ENCODE measurements at regions not wholly inside any gene's neighbourhood (a gene's known extent, or its start where the extent isn't known, plus 50 kb on each side); places are given as distances from the start of the nearest gene placed in this dataset.

DNA sequence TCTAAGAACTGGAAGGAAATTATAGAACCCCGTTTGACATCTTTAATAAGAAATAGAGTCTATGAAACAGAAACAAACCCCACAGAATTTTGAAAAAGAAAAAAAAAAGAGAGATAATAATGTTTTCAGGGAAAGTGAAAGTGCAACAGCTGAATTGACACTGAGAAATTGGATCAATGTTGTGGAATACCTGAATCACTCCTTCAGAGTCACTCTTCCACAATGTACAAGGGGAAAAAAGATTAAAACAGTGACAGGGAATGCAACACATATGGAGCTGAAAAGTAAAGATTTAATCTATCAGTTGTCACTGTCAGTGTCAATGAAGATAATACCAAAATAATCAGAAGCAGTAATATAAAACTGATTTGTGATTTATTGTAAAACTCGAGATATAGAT, 520.8 kb upstream of the HS3ST5 start:
- TF ChIP-seq SRF (IDR thresholded peaks at IDR 0.05; ENCODE audit: low read depth) (no peak), EZH2 (IDR thresholded peaks at IDR 0.05) (no peak), SIN3A (IDR thresholded peaks at IDR 0.05; ENCODE audit: low read depth) (no peak), CEBPB (IDR thresholded peaks at IDR 0.05; ENCODE audit: low read depth) (no peak), POLR2AphosphoS5 (IDR thresholded peaks at IDR 0.05; ENCODE audit: low read depth, low read length) (no peak), SP1 (IDR thresholded peaks at IDR 0.05; ENCODE audit: low read depth) (no peak)
- TF ChIP-seq, protein P1, sequence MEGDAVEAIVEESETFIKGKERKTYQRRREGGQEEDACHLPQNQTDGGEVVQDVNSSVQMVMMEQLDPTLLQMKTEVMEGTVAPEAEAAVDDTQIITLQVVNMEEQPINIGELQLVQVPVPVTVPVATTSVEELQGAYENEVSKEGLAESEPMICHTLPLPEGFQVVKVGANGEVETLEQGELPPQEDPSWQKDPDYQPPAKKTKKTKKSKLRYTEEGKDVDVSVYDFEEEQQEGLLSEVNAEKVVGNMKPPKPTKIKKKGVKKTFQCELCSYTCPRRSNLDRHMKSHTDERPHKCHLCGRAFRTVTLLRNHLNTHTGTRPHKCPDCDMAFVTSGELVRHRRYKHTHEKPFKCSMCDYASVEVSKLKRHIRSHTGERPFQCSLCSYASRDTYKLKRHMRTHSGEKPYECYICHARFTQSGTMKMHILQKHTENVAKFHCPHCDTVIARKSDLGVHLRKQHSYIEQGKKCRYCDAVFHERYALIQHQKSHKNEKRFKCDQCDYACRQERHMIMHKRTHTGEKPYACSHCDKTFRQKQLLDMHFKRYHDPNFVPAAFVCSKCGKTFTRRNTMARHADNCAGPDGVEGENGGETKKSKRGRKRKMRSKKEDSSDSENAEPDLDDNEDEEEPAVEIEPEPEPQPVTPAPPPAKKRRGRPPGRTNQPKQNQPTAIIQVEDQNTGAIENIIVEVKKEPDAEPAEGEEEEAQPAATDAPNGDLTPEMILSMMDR (IDR thresholded peaks at IDR 0.05 in 2 of 3, conservative IDR thresholded peaks at IDR 0.05 in 1 of 3; ENCODE audit: borderline replicate concordance in 1 of 3, insufficient read depth in 1 of 3, low read depth in 2 of 3, low read length in 2 of 3): no peak
- TF ChIP-seq, protein P2, sequence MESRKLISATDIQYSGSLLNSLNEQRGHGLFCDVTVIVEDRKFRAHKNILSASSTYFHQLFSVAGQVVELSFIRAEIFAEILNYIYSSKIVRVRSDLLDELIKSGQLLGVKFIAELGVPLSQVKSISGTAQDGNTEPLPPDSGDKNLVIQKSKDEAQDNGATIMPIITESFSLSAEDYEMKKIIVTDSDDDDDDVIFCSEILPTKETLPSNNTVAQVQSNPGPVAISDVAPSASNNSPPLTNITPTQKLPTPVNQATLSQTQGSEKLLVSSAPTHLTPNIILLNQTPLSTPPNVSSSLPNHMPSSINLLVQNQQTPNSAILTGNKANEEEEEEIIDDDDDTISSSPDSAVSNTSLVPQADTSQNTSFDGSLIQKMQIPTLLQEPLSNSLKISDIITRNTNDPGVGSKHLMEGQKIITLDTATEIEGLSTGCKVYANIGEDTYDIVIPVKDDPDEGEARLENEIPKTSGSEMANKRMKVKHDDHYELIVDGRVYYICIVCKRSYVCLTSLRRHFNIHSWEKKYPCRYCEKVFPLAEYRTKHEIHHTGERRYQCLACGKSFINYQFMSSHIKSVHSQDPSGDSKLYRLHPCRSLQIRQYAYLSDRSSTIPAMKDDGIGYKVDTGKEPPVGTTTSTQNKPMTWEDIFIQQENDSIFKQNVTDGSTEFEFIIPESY (IDR thresholded peaks at IDR 0.05; ENCODE audit: extremely low read depth, insufficient replicate concordance, low read length): no peak
- ChIA-PET POLR2A (no interaction called here), CTCF (no interaction called here), RAD21 (ENCODE audit: low non-redundant PET in 1 of 2, low total read pairs in 2 of 2, uncharacterized antibody in 2 of 2, unreplicated experiment in 2 of 2) (no interaction called here)
- Histone ChIP-seq H3K36me3 (ENCODE audit: control insufficient read depth in 1 of 2, insufficient read depth in 2 of 2, low read length in 2 of 2) (no peaks in the 10 kb centered on the region), H4K20me1 (ENCODE audit: insufficient read depth) (no peaks in the 10 kb centered on the region; the same call in 1 of the 2 replicates), H2AFZ (ENCODE audit: low read depth, low read length, poor library complexity, severe bottlenecking) (no peak overlapping the region), H3K27ac (ENCODE audit: low read depth, low read length) (no peak overlapping the region), H3K4me3 (replicated peaks in 1 of 2; ENCODE audit: low read depth in 1 of 2, low read length in 2 of 2) (no peak overlapping the region), H3K27me3 (ENCODE audit: insufficient read depth, low read length) (no peaks in the 10 kb centered on the region), H3K4me1 (ENCODE audit: control insufficient read depth in 1 of 2, insufficient read depth in 2 of 2, low read length in 2 of 2) (no peaks in the 10 kb centered on the region), H3K79me2 (ENCODE audit: insufficient read depth, low read length) (no peaks in the 10 kb centered on the region), H3K9ac (ENCODE audit: low read length) (no peak overlapping the region), H3K4me2 (ENCODE audit: low read length) (no peak overlapping the region), H3K9me3 (ENCODE audit: control insufficient read depth in 1 of 2, insufficient read depth in 1 of 2, low read depth in 1 of 2, low read length in 2 of 2) (no peaks in the 10 kb centered on the region), H3K9me2 (ENCODE audit: insufficient read depth) (no peaks in the 10 kb centered on the region)
- no TSS peak for BruUV-seq (replicated peaks)
- intact Hi-C loops (cut with micrococcal nuclease): no loop called here
- DNase-seq (ENCODE audit: low read depth, low spot score): no peak
- ATAC-seq: no peak
